GM19467 (cell line): ENCODE measurements at regions not wholly inside any gene's neighbourhood (a gene's known extent, or its start where the extent isn't known, plus 50 kb on each side); places are given as distances from the start of the nearest gene placed in this dataset.

Experiments used
- ATAC-seq: cut with Tn5 transposase; IDR thresholded peaks from one replicate; pipeline ENCODE4 v1.9.1; 2021; ENCODE audit warnings: mild to moderate bottlenecking, moderate library complexity; ENCODE audit not compliant: unreplicated experiment

- no peak for ATAC-seq
Measured at GRCh38 chr22:23415490-23415851, 164.6 kb downstream of the IGLL1 start.

- no peak for ATAC-seq
Measured at GRCh38 chr22:23414727-23415489, 165.2 kb downstream of the IGLL1 start.

DNA sequence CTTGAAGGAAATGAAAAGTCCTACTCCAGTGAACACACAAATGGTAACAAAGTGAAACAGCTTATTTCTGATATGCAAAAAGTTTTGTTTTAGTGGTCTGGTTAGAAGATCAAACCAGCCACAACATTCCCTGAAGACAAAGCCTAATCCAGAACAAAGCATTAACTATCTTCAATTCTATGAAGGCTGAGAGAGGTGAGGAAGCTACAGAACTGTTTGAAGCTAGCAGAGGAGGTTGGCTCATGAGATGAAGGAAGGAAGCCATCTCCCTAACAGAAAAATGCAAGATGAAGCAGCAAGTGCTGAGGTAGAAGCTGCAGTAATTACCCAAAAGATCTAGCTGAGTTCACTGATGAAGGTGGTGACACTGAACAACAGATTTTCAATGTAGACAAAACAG is 168.4 kb downstream of the IGLL1 start:
- ATAC-seq: no peak

- ATAC-seq: no peak
Measured at GRCh38 chr22:23410411-23410810, 169.7 kb downstream of the IGLL1 start.

- ATAC-seq: no peak
Measured at GRCh38 chr22:23409976-23410375, 170.1 kb downstream of the IGLL1 start.

- ATAC-seq: no peak
Measured at GRCh38 chr22:23408321-23408720, 171.8 kb downstream of the IGLL1 start.

GRCh38 chr22:23405366-23405851 is 174.7 kb downstream of the IGLL1 start:
- ATAC-seq: no peak

- ATAC-seq: no peak
Measured at GRCh38 chr22:23404689-23405365, 175.3 kb downstream of the IGLL1 start.

DNA sequence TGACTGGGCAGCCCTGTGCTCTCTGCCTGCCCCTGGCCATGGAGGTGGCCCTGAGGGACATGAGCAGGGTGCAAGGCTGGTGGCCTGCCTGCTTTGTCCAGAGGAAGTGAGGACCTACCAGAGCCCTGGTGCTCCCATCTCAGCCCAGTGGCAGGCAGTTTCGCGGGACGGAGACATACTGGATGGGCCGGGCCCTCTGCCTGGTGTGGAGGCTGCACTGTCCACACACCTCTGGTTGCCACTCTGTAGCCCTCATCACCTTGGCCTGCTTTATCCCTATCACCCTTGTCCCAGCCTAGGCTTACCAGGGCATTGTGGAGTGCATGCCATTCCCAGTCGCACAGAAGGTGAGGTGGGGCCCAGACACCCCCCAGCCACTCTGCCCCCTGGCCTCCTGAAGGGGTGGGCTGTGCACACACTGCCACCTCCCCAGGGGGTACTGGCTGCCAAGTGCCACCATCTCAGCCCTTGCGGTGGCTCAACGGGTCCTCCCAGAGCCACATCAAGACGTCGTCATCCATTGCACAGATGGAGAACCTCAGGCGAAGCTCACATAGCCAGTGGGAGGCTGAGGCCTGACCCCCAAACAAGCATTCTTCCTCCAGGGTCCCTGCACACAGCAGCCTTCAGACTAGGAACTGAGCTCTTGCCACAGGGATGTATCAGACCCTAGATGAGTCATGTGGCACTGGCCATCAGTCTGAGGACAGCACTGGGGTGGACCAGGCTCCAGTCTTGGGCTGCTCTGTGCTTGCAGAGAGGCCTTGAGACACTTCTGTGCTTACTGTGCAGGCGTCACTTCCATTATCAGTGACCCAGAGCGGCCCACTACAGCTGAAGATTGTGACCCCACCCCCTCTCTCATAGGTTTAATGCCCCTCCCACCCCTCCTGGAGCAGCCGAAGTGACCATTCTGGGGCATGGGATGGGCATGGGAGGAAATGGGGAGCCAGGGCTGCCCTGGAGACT is 176.1 kb downstream of the IGLL1 start:
- no peak for ATAC-seq

DNA sequence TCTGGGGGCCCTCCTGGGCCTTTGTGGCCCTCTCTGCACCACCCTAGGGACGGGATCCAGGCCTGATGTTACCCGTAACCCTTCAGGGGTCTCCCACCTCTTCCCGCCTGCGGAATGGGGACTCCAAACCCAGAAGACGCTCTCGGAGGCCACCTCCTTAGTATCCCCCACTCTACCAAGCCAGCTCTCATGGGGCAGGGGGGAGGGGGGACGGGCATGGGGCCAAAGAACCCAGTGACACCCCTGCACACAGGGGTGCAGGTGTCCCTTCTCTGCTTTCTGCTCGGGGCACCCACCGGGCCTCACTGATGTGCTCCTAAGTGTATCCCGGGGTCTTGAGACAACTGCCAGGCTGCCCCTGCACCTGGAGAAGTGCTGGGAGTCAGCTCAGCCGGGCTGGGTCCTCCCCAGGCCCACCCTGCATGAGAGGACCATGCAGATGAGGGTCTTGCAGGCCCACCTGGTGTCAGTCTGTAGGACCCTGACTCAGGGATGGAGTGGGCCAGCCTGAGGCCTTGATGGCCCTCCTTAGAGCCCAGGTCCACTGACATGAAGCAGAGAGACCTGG is 176.9 kb downstream of the IGLL1 start:
- ATAC-seq: no peak

- peak; percentile 86 for ATAC-seq
Measured at GRCh38 chr22:23402275-23403151, 177.6 kb downstream of the IGLL1 start.

GRCh38 chr22:23401910-23402274 is 178.2 kb downstream of the IGLL1 start:
- ATAC-seq: no peak

GRCh38 chr22:23401111-23401909 is 178.8 kb downstream of the IGLL1 start:
- no peak for ATAC-seq

- ATAC-seq: no peak
Measured at GRCh38 chr22:23400286-23400981, 179.7 kb downstream of the IGLL1 start.

- ATAC-seq: no peak
Measured at GRCh38 chr22:23399367-23400285, 180.5 kb downstream of the IGLL1 start.

GRCh38 chr22:23398701-23399366 is 181.3 kb downstream of the IGLL1 start:
- no peak for ATAC-seq
